Activated CD4-positive, alpha-beta memory T cell treated with anti-CD3 and anti-CD28 coated beads for 36 hours (primary cell): ENCODE measurements at regions not wholly inside any gene's neighbourhood (a gene's known extent, or its start where the extent isn't known, plus 50 kb on each side); places are given as distances from the start of the nearest gene placed in this dataset.

Experiments used
- CTCF ChIA-PET: fragments of 350-600 bp; sonication (Branson Sonifier 250); formaldehyde crosslinking; loops from one replicate; lab custom pipeline; 2021; ENCODE audit warnings: antibody characterized with exemption, inconsistent platforms; lab: Charles Lee
- POLR2A ChIA-PET: fragments of 350-600 bp; sonication (Branson Sonifier 250); formaldehyde crosslinking; loops from one replicate; lab custom pipeline; 2021; ENCODE audit warnings: antibody characterized with exemption; lab: Charles Lee
- DNase-seq: peaks from one replicate; pipeline ENCODE4 v3.0.0-alpha.2; 2020
- H3K27ac Mint-ChIP-seq: one replicate; pipeline ENCODE4 v1.8.0; 2021; ENCODE audit warnings: mixed read lengths
- H3K27me3 Mint-ChIP-seq: one replicate; pipeline ENCODE4 v1.8.0; 2021; ENCODE audit warnings: mixed read lengths
- H3K36me3 Mint-ChIP-seq: one replicate; pipeline ENCODE4 v1.8.0; 2021; ENCODE audit warnings: mixed read lengths
- H3K4me1 Mint-ChIP-seq: one replicate; pipeline ENCODE4 v1.8.0; 2021; ENCODE audit warnings: low read depth, mixed read lengths
- H3K4me3 Mint-ChIP-seq: one replicate; pipeline ENCODE4 v1.8.0; 2021; ENCODE audit warnings: mild to moderate bottlenecking, mixed read lengths
- H3K9me3 Mint-ChIP-seq: one replicate; pipeline ENCODE4 v1.8.0; 2021; ENCODE audit warnings: mixed read lengths
- intact Hi-C: fragments of 100-400 bp; cut with micrococcal nuclease; formaldehyde crosslinking; loops from one replicate; pipeline ENCODE4 v1.15.1; 2023

- no peak overlapping the region for H3K27ac Mint-ChIP-seq
- intact Hi-C loops: no loop called here
- CTCF ChIA-PET: no interaction called here
- POLR2A ChIA-PET: no interaction called here
- H3K4me3 Mint-ChIP-seq: no peak overlapping the region
- no peaks in the 10 kb centered on the region for H3K36me3 Mint-ChIP-seq
- H3K4me1 Mint-ChIP-seq: no peaks in the 10 kb centered on the region
- no peaks in the 10 kb centered on the region for H3K27me3 Mint-ChIP-seq
- no peaks in the 10 kb centered on the region for H3K9me3 Mint-ChIP-seq
- DNase-seq: no peak
Measured at GRCh38 chr2:100664021-100664755, 101.4 kb downstream of the PDCL3 start.

- POLR2A ChIA-PET: no interaction called here
- Mint-ChIP-seq H3K36me3 (no peaks in the 10 kb centered on the region), H3K9me3 (no peaks in the 10 kb centered on the region), H3K27ac (no peak overlapping the region), H3K4me1 (no peaks in the 10 kb centered on the region), H3K4me3 (no peak overlapping the region), H3K27me3 (no peaks in the 10 kb centered on the region)
- CTCF ChIA-PET: no interaction called here
- intact Hi-C loops: no loop called here
- DNase-seq: no peak
Measured at GRCh38 chr2:100664756-100665101, 101.9 kb downstream of the PDCL3 start.

DNA sequence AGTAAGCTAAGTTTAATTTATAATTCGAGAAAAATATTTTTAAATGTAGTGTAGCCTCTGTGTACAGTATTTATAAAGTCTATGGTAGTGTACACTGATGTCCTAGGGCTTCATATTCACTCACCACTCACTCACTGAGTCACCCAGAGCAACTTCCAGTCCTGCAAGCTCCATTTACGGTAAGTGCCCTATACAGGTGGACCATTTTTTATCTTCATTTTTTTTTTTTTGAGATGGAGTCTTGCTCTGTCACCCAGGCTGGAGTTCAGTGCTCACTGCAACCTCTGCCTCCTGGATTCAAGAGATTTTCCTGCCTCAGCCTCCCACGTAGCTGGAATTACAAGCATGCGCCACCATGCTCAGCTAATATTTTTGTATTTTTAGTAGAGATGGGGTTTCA is 104.2 kb downstream of the PDCL3 start:
- Mint-ChIP-seq H3K4me1 (no peaks in the 10 kb centered on the region), H3K9me3 (no peaks in the 10 kb centered on the region), H3K4me3 (no peak overlapping the region), H3K27ac (no peak overlapping the region), H3K27me3 (peaks cover 1% of the 10 kb centered on the region), H3K36me3 (no peaks in the 10 kb centered on the region)
- no peak for DNase-seq
- ChIA-PET CTCF (no interaction called here), POLR2A (no interaction called here)
- intact Hi-C loops: no loop called here

GRCh38 chr2:100667801-100668200 is 105.0 kb downstream of the PDCL3 start:
- no peak overlapping the region for H3K4me3 Mint-ChIP-seq
- peaks cover 1% of the 10 kb centered on the region for H3K27me3 Mint-ChIP-seq
- DNase-seq: no peak
- H3K36me3 Mint-ChIP-seq: no peaks in the 10 kb centered on the region
- CTCF ChIA-PET: no interaction called here
- POLR2A ChIA-PET: no interaction called here
- H3K9me3 Mint-ChIP-seq: no peaks in the 10 kb centered on the region
- intact Hi-C loops: no loop called here
- H3K4me1 Mint-ChIP-seq: no peaks in the 10 kb centered on the region
- no peak overlapping the region for H3K27ac Mint-ChIP-seq

DNA sequence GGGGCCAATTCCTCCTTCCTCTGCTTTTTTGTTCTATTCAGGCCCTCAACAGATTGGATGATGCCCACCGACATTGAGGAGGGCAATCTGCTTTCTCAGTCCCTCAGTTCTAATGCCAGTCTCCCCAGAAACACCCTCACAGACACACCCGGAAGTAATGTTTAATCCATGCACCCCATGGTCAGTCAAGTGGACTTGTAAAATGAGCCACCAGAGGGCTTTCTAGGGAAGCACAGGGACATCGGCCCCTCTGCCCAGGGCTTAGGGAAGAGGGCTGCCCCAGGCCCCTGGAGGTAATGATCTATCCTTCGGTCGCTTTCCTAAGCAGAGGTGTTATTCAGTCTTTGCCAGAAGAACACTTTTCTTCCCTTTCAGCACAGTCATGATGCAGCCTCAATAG is 107.4 kb downstream of the PDCL3 start:
- no peak for DNase-seq
- H3K27me3 Mint-ChIP-seq: peaks cover 1% of the 10 kb centered on the region
- no peaks in the 10 kb centered on the region for H3K9me3 Mint-ChIP-seq
- POLR2A ChIA-PET: no interaction called here
- H3K4me1 Mint-ChIP-seq: no peaks in the 10 kb centered on the region
- H3K27ac Mint-ChIP-seq: no peak overlapping the region
- CTCF ChIA-PET: no interaction called here
- H3K36me3 Mint-ChIP-seq: no peaks in the 10 kb centered on the region
- no peak overlapping the region for H3K4me3 Mint-ChIP-seq
- intact Hi-C loops: no loop called here

GRCh38 chr2:100673115-100673514 is 110.3 kb downstream of the PDCL3 start:
- Mint-ChIP-seq H3K36me3 (no peaks in the 10 kb centered on the region), H3K27me3 (peaks cover 1% of the 10 kb centered on the region), H3K27ac (no peak overlapping the region), H3K4me1 (no peaks in the 10 kb centered on the region), H3K9me3 (no peaks in the 10 kb centered on the region), H3K4me3 (no peak overlapping the region)
- intact Hi-C loops: no loop called here
- no peak for DNase-seq
- POLR2A ChIA-PET: no interaction called here
- CTCF ChIA-PET: no interaction called here

GRCh38 chr2:100673691-100674485 is 111.1 kb downstream of the PDCL3 start:
- H3K36me3 Mint-ChIP-seq: no peaks in the 10 kb centered on the region
- H3K9me3 Mint-ChIP-seq: no peaks in the 10 kb centered on the region
- no peak for DNase-seq
- POLR2A ChIA-PET: no interaction called here
- intact Hi-C loops: no loop called here
- no peaks in the 10 kb centered on the region for H3K4me1 Mint-ChIP-seq
- CTCF ChIA-PET: no interaction called here
- H3K27me3 Mint-ChIP-seq: peaks cover 1% of the 10 kb centered on the region
- no peak overlapping the region for H3K27ac Mint-ChIP-seq
- H3K4me3 Mint-ChIP-seq: no peak overlapping the region

DNA sequence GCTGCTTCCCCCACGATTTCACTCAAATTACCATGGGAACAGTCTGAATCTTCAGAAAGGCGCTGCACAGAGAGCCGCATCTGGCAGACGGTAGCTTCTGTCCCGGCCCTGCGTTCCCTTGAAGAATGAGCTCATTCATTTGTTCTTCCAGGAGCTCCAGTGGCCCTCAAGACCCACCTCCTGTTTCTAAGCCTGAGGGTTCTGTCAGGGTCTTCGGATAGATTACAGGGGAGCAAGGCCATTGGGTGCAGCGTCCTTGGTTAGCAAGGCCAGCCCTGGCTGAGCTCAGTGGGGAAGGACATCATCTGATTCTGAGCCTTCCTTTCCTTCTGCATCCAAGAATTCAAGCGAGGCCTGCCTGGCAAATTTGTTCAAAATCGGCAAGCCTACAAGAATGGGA is 111.9 kb downstream of the PDCL3 start:
- peaks cover 1% of the 10 kb centered on the region for H3K27me3 Mint-ChIP-seq
- CTCF ChIA-PET: interaction anchor here (0.7 kb wide), 1 partner anchor 15 kb away, joined by 3 read pairs; no protein-coding TSS in a partner anchor
- POLR2A ChIA-PET: no interaction called here
- no peaks in the 10 kb centered on the region for H3K36me3 Mint-ChIP-seq
- DNase-seq: no peak
- no peaks in the 10 kb centered on the region for H3K4me1 Mint-ChIP-seq
- H3K27ac Mint-ChIP-seq: no peak overlapping the region
- no peak overlapping the region for H3K4me3 Mint-ChIP-seq
- intact Hi-C loops: no loop called here
- H3K9me3 Mint-ChIP-seq: no peaks in the 10 kb centered on the region

GRCh38 chr2:100675373-100675772 is 112.6 kb downstream of the PDCL3 start:
- Mint-ChIP-seq H3K27me3 (no peaks in the 10 kb centered on the region), H3K4me3 (no peak overlapping the region), H3K27ac (no peak overlapping the region), H3K36me3 (no peaks in the 10 kb centered on the region), H3K4me1 (no peaks in the 10 kb centered on the region), H3K9me3 (no peaks in the 10 kb centered on the region)
- no peak for DNase-seq
- intact Hi-C loops: no loop called here
- ChIA-PET CTCF (no interaction called here), POLR2A (no interaction called here)

DNA sequence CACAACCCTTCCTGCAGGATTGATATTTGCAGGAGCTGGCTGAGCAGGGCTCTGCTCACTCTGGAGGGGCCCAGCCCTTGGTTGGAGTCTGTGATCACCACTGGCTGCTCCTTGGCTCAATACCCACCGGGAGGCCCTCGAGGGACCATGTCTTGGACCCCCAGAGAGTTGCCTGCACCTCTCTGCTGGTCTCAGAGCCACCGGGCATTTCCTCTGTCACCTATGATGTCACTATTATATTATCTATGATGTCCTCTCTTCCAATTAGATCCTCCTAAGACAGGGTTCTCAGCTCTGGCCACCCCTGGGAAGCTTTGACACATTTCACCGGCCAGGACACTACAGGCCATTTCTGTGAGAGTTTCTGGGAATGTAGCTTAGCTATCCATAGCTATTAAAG is 113.1 kb downstream of the PDCL3 start:
- no peak for DNase-seq
- Mint-ChIP-seq H3K27ac (no peak overlapping the region), H3K27me3 (no peaks in the 10 kb centered on the region), H3K4me1 (no peaks in the 10 kb centered on the region), H3K36me3 (no peaks in the 10 kb centered on the region), H3K4me3 (no peak overlapping the region), H3K9me3 (no peaks in the 10 kb centered on the region)
- intact Hi-C loops: no loop called here
- ChIA-PET CTCF (no interaction called here), POLR2A (no interaction called here)

DNA sequence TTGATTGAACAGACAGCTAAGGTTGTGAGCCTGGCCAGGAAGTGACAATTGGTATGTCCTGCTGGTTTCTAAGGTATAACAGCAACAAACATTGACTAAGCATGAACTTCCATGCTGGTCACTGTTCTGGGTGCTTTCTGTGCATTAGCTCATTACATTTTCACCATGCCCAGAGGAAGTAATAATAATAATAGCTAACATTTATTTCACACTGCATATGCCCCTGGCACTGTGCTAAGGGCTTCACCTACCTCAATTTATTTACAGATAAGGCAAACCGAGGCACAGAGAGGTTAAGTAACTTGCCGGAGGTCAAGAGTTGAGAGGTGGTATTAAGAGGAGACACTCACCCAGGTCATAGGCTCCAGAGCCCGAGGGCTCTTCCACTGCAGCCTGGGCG is 113.6 kb downstream of the PDCL3 start:
- DNase-seq: no peak
- Mint-ChIP-seq H3K4me3 (no peak overlapping the region), H3K27ac (no peak overlapping the region), H3K36me3 (no peaks in the 10 kb centered on the region), H3K27me3 (no peaks in the 10 kb centered on the region), H3K9me3 (no peaks in the 10 kb centered on the region), H3K4me1 (no peaks in the 10 kb centered on the region)
- CTCF ChIA-PET: interaction anchor here (0.6 kb wide), 1 partner anchor 430 kb away, joined by 3 read pairs; no protein-coding TSS in a partner anchor
- intact Hi-C loops: no loop called here
- POLR2A ChIA-PET: no interaction called here

- Mint-ChIP-seq H3K4me1 (no peaks in the 10 kb centered on the region), H3K9me3 (no peaks in the 10 kb centered on the region), H3K27ac (no peak overlapping the region), H3K27me3 (no peaks in the 10 kb centered on the region), H3K4me3 (no peak overlapping the region), H3K36me3 (no peaks in the 10 kb centered on the region)
- CTCF ChIA-PET: no interaction called here
- intact Hi-C loops: no loop called here
- DNase-seq: no peak
- POLR2A ChIA-PET: no interaction called here
Measured at GRCh38 chr2:100677611-100678185, 114.9 kb downstream of the PDCL3 start.
